ENCODE measurements at regions not wholly inside any gene's neighbourhood (a gene's known extent, or its start where the extent isn't known, plus 50 kb on each side); places are given as distances from the start of the nearest gene placed in this dataset.
"Not testable (repeated sequence)": the region's sequence is repeated elsewhere in the genome, so short reads cannot be mapped to it uniquely, and the experiment has no call there.

- no peak for DNase-seq
Measured at GRCh38 chr10:94232711-94233383, 129.9 kb downstream of the NOC3L start.

- DNase-seq, result no peak
Measured at GRCh38 chr10:94235461-94235860, 127.3 kb downstream of the NOC3L start.

GRCh38 chr10:94238006-94238617 lies 124.6 kb downstream of the NOC3L start:
- no peak for DNase-seq

- no peak for DNase-seq
Measured at GRCh38 chr10:94239696-94240095, 123.0 kb downstream of the NOC3L start.

GRCh38 chr10:94240491-94240890 lies 122.2 kb downstream of the NOC3L start:
- no peak for DNase-seq

- DNase-seq, result no peak
Measured at GRCh38 chr10:94240901-94241300, 121.8 kb downstream of the NOC3L start.

GRCh38 chr10:94251098-94251497 lies 111.6 kb downstream of the NOC3L start:
- DNase-seq, result no peak

- DNase-seq, result no peak
Measured at GRCh38 chr10:94251568-94251967, 111.2 kb downstream of the NOC3L start.

GRCh38 chr10:94257407-94257806 lies 105.3 kb downstream of the NOC3L start:
- DNase-seq, result not testable (repeated sequence)

- no peak for DNase-seq
Measured at GRCh38 chr10:94260455-94260854, 102.3 kb downstream of the NOC3L start.

GRCh38 chr10:94264085-94264484 lies 98.7 kb downstream of the NOC3L start:
- no peak for DNase-seq

- DNase-seq, result no peak
Measured at GRCh38 chr10:94266091-94266490, 96.6 kb downstream of the NOC3L start.

GRCh38 chr10:94268652-94269051 lies 94.1 kb downstream of the NOC3L start:
- DNase-seq, result no peak

GRCh38 chr10:94274142-94274787 lies 88.5 kb downstream of the NOC3L start:
- no peak for DNase-seq

- DNase-seq, result no peak
Measured at GRCh38 chr10:94276140-94276539, 86.6 kb downstream of the NOC3L start.

GRCh38 chr10:94277450-94277849 lies 85.3 kb downstream of the NOC3L start:
- no peak for DNase-seq

- DNase-seq, result peak; percentile 41
Measured at GRCh38 chr10:94279835-94280709, 82.7 kb downstream of the NOC3L start.

GRCh38 chr10:94281654-94282053 lies 81.1 kb downstream of the NOC3L start:
- DNase-seq, result no peak

- DNase-seq, result no peak
Measured at GRCh38 chr10:94282369-94282768, 80.4 kb downstream of the NOC3L start.
